GM18909 (cell line): ENCODE measurements at regions not wholly inside any gene's neighbourhood (a gene's known extent, or its start where the extent isn't known, plus 50 kb on each side); places are given as distances from the start of the nearest gene placed in this dataset.
"Not testable (repeated sequence)": the region's sequence is repeated elsewhere in the genome, so short reads cannot be mapped to it uniquely, and the experiment has no call there.

ENCODE experiments used
- ATAC-seq: cut with Tn5 transposase; IDR thresholded peaks from one replicate; pipeline ENCODE4 v1.9.1; 2021; ENCODE audit warnings: mild to moderate bottlenecking; ENCODE audit not compliant: unreplicated experiment, poor library complexity

DNA sequence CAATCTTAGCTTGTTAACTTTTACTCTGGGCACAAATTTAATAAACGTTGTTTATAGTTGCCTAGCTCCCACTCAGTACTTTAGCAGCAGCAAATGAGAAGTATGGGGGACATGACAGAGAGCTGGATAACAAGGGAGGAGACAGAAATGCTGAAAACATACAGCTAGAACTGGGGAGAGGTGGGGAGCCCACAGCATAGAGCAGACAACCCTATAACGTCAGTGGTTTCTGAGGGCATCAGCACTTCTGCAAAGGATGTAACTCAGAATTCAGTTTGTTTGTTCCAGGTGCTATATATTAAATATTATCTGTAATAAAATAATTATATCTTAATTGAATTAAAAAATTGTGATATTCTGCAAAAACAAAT is 1098.7 kb upstream of the FANCL start:
- ATAC-seq: no peak

DNA sequence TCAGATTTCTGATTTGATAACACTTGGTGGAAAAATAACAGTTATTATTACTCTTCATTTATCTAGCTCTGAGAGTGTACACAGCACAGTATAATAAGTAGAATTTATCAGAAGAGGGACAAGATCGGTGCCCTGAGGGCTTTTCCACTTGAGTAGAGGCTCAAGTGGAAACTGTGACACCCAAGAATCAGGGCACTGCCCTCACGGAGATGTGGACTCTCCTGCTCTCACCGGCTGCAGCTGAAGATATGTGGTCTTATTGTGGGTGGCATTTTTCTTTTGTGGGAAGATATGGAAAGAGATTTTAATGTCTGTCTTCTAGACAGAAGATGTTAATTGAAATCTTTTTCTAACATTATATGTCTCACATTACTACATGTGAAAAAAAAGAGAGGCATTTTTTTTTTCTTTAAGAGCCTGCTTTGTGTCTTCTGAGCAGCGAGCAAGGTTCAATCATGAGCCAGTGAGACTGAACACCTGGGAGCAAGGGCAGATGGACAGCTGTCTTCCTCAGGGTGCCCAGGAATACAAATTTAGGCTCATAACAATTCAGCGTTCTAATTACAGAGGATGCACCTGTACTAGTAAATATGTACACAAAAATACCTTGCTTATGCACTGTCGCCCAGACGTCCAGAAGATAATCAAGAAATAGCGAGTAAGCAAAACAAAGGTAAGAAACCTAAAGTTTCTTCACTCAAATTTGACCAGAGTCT is 1098.2 kb upstream of the FANCL start:
- ATAC-seq: no peak

DNA sequence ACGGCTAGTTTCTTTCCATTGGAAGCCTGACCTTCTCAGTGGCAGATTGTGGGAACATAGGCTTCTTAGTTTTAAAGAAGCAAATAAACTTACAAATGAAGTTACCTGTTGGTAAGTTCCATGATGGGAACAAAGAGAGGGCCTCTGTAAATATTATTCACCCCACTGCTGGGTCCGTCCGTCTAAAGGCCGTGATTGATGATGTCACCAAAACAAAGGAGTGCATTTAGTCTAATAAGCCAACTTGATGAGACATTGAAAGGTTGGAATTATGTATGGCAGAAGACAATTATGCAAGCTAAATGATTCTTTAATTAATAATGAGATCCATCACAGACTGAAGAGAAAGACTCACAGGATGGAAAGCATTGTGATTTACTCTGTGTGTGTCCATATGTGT is 1091.9 kb upstream of the FANCL start:
- ATAC-seq: no peak

DNA sequence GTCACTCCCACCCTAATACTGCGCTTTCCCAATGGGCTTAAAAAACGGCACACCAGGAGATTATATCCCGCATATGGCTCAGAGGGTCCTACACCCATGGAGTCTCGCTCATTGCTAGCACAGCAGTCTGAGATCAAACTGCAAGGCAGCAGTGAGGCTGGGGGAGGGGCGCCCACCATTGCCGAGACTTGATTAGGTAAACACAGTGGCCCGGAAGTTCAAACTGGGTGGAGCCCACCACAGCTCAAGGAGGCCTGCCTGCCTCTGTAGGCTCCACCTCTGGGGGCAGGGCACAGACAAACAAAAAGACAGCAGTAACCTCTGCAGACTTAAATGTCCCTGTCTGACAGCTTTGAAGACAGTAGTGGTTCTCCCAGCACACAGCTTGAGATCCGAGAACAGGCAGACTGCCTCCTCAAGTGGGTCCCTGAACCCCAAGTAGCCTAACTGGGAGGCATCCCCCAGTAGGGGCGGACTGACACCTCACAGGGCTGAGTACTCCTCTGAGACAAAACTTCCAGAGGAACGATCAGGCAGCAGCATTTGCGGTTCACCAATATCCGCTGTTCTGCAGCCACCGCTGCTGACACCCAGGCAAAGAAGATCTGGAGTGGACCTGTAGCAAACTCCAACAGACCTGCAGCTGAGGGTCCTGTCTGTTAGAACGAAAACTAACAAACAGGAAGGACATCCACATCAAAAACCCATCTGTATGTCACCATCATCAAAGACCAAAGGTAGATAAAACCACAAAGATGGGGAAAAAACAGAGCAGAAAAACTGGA is 1085.6 kb upstream of the FANCL start:
- ATAC-seq: not testable (repeated sequence)

DNA sequence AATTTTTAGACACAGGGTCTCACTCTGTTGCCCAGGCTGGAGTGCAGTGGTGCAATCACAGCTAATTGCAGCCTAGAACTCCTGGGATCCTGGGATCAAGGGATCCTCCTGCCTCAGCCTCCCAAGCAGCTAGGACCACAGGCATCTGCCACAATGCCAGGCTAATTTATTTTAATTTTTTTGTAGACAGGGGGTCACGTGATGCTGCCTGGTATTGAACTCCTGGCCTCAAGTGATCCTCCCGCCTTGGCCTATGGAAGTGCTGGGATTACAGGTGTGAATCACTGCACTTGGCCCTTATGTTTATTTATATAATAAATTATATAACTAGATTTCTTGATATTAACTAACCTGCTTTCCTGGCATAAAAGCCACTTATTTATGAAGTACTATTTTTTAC is 1081.7 kb upstream of the FANCL start:
- ATAC-seq: no peak

DNA sequence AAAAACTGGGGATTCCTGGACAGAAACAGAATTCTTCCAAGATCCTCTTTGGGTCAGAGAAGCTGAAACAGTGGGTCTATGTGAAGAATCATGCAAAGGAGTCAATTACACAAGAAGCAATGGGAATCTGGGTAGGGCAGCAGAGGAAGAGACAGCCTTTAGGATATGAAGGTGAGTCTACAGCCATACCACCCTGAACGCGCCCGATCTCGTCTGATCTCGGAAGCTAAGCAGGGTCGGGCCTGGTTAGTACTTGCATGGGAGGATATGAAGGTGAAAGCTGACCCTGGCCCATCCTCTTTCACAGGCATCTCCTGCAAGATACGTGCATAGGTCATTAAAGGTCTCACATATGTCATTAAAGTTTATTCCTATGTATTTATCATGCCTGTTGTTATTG is 1080.9 kb upstream of the FANCL start:
- ATAC-seq: no peak

DNA sequence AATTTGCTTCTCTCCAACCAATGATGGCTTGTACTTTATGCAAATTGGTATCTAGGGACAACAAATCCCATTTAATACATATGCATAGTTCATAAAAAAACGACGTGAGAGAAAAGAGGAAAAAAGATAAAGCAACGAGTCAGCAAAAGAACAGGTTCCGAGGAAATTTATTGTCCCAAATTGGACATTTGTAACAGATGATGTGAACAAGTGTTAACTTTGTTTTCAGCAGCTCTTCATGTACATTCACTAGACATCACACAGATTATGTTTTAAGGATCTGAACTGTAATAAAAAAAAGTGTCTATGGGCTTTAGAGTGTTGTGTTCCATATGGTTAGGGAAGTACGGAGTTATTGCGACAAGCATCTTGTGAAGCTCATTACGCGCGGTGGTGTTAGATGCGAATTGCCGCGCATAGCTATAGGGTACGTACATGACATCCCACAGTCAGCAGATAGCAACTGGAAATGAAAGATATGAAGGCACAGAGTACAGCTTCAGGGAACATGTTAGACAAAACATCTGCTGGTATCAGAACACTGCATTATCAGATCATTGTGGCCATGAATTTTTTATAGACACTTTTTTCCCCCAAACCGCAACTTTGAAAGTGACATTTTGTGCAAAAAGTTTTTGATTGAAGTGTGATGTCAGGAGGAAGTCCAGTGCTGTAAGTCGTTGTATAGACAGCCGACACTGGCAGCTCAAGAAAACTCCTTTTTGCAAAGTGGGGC is 1073.1 kb upstream of the FANCL start:
- no peak for ATAC-seq

DNA sequence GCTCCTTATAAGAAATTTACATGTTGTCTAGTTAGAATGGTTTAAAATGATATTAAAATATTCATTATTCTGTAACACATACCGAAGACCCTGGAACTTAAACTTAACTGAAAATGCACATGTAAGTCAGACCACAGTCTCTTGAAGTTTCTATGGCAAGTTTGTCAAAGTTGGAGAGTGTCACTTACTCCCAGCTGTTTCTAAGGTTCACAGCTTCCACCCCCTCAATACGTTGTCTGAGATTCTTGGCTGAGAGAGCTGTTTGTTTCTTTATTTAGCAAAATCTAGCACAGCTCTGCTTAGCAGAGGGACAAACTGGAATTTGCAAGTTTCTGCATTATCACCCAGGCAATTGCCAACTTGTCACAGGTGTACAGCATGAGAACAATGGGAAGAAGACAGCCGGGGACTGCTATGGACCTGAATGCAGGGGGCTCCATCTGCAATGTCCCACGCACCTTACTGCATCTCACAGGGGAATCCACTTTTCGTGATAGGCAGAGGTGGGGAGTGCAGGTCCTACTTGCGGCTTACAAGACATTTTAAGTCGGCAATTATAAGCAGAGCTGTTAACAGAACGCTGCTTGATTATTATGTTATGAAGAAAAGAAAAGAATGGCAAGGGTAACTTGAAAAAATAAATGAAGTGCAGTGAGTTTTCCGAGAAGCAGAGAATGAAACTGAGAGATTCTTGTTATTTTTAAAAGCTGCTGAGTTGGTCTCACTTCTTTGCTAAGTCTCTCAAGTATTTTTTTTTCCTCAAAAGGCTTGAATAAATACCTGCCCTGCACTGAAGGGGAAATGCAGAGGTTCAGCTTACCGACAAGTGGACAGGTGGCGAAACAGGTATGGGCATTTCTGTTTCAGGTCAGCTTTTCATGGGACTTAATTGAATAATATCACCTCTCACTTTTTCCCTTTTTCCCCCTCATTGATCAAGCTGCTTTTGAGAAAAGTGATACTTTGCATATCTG is 1072.1 kb upstream of the FANCL start:
- ATAC-seq: no peak

DNA sequence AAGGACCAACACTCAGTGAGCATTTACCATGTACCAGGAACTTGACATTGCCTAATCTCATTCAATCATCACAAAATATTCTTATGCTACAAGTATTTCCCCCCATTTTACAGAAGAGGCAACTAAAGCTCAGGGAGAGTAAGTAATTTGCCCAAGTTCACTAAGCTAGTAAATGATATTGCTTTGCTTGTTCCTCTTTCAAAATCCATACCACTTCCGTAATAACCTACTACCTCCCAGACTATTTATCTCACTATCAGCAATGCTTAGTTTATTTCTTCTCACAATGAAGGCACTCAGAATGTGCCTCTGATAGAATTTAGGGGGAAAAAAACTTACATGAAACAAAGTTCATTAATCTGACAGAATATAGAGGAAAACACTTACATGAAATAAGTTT is 1070.9 kb upstream of the FANCL start:
- ATAC-seq: no peak

DNA sequence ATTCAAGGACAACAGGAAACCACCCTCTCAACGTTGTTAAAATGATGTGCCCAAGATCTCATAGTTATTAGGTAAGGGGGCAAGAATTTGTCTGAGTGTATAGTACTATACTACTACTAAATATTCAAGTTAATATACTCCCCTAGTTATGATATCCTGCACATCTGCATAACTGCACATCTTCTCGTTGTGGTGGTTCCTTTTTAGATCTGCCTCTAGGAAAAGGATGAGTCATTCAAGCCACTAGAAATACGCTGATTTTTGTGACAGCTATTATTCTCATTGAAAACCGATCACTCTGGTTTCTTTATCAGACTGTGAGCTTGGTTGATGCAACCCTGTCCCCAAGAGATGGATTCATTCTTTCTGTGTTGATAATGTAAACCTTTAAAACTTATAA is 1067.0 kb upstream of the FANCL start:
- no peak for ATAC-seq

DNA sequence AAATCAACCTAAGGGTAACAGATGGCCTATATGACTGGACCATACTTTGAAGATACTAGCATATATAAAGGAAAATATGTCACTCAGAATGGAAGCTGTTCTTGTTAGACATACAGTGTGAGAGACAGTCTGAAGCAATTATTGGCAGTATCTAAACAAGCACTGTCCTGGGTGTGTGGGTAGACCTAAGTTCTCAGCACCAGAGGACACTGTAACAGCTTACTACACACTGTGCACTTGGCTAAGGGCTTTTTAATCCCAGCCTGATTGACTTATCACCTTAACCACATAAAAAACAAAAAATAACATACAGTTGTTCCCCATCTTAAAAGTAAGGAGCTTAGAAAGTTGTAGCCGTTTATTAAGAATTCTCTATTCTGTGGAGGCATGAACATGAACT is 1066.1 kb upstream of the FANCL start:
- no peak for ATAC-seq

DNA sequence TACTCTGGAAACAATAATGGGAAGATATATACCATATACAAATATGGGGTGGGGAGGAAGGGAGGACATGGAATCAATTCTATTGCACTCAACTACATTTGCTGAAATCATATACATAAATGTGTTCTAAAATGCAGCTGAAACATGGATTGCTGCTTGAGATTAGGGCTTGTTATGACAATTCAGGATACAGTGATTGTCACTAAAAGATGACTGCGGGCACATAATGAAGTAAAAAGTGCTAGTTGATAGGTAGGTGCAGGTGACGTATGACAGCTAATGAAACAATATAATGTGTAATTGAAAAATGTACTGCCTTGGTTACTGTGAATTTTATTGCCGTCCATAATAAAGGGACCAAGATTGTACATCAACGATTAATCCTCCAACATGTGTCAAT is 1062.1 kb upstream of the FANCL start:
- no peak for ATAC-seq

DNA sequence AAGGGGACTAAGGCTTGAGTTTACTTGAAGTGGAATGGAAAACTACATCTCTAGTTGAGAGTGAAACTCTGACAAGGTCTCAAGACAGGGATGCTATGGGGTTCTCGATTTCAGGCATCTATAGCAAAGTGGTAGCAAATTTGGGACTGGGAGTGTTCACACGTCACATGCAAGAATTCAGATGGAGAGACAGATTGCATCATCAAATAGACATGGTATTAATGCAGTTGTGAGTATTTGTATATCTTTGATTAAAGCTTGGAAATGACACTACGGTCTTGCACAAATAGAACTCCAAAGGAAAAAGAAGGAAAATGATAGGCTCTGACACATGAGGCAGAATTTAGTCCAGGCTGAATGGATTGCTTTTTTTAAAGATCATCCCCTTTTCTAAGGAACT is 1061.6 kb upstream of the FANCL start:
- ATAC-seq: no peak

DNA sequence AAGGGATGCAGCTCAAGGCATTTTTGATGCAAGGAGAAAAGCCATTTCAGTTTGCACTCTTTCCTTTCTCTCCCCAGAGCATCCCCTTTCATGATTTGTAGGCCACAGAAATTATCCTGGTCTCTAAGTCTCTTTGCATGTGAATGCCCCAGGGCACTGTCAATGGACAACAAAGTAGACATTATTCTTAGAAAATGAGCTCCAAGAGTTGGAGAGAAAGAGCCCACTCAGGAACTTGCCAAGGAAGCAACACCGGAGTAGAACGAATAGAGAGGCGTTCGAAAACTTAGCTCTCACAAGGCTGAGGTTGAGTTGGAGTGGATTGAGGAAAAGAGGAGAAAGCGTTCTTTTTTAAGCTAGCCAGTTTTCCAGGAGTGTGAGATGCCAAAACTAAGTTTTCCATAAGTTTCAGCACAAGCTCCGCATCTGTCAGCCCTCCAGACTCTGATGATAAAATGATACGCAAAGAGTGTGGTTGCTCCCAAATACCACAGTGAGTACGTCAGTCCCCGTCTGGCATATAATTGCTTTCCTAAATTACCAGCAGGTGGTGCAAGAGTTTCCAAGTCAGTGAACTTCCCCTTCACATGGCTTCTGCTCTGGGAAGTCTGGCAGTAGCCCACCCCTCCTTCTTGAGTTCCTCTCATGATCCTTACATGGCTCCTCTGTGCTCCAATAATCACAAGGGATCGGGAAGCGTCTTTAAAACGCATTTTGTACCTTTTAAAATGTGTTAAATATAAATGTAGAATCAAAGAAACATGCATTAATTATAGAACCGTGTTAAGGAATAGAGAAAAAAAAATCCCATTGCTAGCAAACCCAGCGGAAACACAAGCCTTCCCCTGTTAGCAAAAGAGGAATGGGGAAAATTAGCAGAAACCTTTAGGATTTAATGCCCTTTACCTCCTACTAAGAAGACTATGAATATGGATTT is 1060.6 kb upstream of the FANCL start:
- peak; percentile 72 for ATAC-seq

DNA sequence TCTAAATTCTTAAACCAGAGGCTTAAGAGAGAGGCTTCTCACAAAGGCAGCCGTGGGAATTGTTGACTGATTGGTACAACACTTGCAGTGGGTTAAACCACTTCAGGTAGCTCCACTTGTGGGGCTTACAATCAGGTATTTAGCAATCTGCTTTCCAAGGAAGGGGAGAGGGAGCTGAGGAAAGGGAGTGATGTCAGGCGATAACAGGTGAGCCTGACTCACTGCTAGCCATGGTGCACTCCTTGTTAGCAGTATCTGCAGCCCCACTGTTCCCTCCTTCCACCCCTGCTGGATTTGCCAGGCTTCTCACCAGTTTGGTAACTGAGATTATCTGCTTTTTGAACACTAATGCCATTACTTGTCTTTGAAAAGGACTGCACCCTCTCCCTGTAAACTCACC is 1056.7 kb upstream of the FANCL start:
- ATAC-seq: no peak

DNA sequence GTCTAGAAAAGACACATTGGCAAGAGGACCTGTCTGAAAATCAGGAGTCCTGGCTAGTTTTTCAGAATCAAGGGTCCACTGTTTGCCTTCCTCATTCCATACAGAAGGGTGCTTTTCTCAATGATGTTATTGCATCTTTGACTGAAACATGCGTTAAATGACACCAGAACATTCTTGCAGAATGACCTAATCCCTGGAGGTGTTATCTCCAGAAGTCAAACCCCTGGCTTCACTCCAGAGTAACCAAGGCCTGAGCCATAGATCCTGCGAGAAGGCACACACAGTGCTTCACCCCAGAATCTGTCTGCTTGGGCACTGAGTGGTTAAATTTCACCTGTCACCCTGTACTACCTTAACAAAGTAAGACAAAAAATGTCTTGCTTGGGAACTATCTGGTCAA is 1055.2 kb upstream of the FANCL start:
- ATAC-seq: no peak

DNA sequence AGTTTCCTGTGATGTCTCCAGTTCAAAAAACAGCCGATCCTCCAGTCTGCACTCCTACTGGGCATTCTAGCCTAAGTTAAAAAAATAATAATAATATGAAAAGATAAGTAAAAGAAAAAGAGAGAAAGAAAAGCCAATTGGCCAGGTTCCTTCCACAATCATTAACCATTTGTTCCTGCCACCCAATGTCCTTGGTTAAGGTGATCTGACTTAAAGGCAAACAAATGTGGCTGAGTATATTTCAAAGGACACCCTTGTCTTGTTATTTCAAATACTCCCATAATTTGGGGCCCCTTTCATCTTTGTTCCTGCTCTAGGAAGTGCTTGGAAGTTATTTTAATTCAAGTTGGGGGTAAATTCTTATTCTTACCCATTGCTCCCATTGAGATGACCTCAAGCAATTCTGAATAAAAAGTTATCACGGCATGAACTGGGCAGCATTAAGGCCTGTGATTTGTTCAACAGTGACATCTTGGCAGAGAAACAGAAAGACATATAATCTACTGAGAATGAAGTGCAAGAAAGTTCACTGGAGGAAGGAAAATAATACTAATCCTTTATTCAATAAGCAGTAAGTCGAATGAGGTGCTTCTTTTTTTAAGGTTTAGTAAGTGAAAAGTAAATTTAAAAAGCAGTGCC is 1054.5 kb upstream of the FANCL start:
- no peak for ATAC-seq

DNA sequence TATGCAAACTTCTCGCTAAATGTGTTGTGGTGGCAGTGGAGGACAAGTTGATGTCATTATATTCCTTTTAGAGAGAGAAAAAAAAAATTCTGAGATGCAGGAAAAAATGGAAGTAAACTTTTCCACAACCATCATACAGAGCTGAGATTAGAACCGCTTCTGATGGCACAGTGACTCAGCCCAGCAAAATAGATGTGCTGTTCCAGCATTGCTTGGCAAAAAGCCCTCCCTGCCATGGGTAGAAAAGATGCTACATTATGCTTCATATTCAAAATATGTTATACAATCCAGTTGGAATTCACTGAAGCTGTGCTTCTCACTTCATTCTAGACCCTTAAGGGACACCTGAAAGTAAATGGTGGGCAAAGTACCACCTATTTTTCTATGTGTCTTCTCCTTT is 1047.6 kb upstream of the FANCL start:
- no peak for ATAC-seq
